HCT116 (cell line): ENCODE measurements at regions not wholly inside any gene's neighbourhood (a gene's known extent, or its start where the extent isn't known, plus 50 kb on each side); places are given as distances from the start of the nearest gene placed in this dataset.

Source experiments
- ATF3 ChIP-seq: IDR thresholded peaks from 2 replicates; pipeline ENCODE4 v1.6.1; 2012
- CEBPB ChIP-seq: IDR thresholded peaks from 2 replicates; pipeline ENCODE4 v1.6.1; 2012; ENCODE audit warnings: low read depth
- CTCF ChIP-seq, 3 experiments: fragments of 200-600 bp in 1 of 3; sonication (generic) in 1 of 3; IDR thresholded peaks in 2 of 3; conservative IDR thresholded peaks in 1 of 3; 2 replicates each; pipeline ENCODE4 v1.5.1; 2012 to 2017; ENCODE audit warnings: low read depth in 2 of 3, low read length in 2 of 3, antibody characterized with exemption in 1 of 3, borderline replicate concordance in 1 of 3, control low read depth in 1 of 3, mild to moderate bottlenecking in 1 of 3, mixed read lengths in 1 of 3, mixed run types in 1 of 3, moderate library complexity in 1 of 3; ENCODE audit not compliant: insufficient read depth in 1 of 3
- JUND ChIP-seq: IDR thresholded peaks from 2 replicates; pipeline ENCODE4 v1.6.1; 2012
- POLR2A ChIP-seq: IDR thresholded peaks from 2 replicates; pipeline ENCODE4 v1.7.0; 2011; ENCODE audit warnings: borderline replicate concordance; ENCODE audit not compliant: insufficient read depth, insufficient read length; ENCODE audit errors: extremely low read depth

GRCh38 chr3:144773350-144773749 lies 801.7 kb downstream of the DIPK2A start:
- TF ChIP-seq CTCF (IDR thresholded peaks at IDR 0.05 in 2 of 3, conservative IDR thresholded peaks at IDR 0.05 in 1 of 3; ENCODE audit: borderline replicate concordance in 1 of 3, insufficient read depth in 1 of 3, low read depth in 2 of 3, low read length in 2 of 3) (no peak), POLR2A (no peak), JUND (no peak), ATF3 (no peak), CEBPB (no peak)
